ENCODE measurements at regions not wholly inside any gene's neighbourhood (a gene's known extent, or its start where the extent isn't known, plus 50 kb on each side); places are given as distances from the start of the nearest gene placed in this dataset.

GRCh38 chr1:30819244-30819571 lies 61.6 kb upstream of the LAPTM5 start:
- H3K36me3 ChIP-seq, result no peaks in the 10 kb centered on the region
- no peaks in the 10 kb centered on the region for H3K27me3 ChIP-seq
- no peak for DNase-seq (ENCODE audit: low spot score in 2 of 2)
- H3K9me3 ChIP-seq, result no peaks in the 10 kb centered on the region
- no peak overlapping the region for H3K27ac ChIP-seq
- H3K4me1 ChIP-seq, result peaks cover 13 to 20% of the 10 kb centered on the region in 2 donors
- no peak for TF ChIP-seq POLR2A (IDR thresholded peaks at IDR 0.05)
- no peak overlapping the region for H3K4me3 ChIP-seq
- intact Hi-C loops (cut with DNase I; ENCODE audit: low total_unique reads), result loop anchor here (1.0 kb wide), 1 partner anchor 36 kb away; no protein-coding TSS in a partner anchor

- DNase-seq (ENCODE audit: low spot score in 2 of 2), result no peak
- intact Hi-C loops (cut with DNase I; ENCODE audit: low total_unique reads), result loop anchor here (1.0 kb wide), 1 partner anchor 35 kb away; no protein-coding TSS in a partner anchor
- no peak for TF ChIP-seq POLR2AphosphoS5 (IDR thresholded peaks at IDR 0.05)
- no peak for TF ChIP-seq CTCF (IDR thresholded peaks at IDR 0.05)
- no peak for TF ChIP-seq POLR2A (IDR thresholded peaks at IDR 0.05)
- H3K4me1 ChIP-seq, result peaks cover 12 to 18% of the 10 kb centered on the region in 2 donors
- no peak overlapping the region for H3K4me3 ChIP-seq
- no peaks in the 10 kb centered on the region for H3K9me3 ChIP-seq
- H3K36me3 ChIP-seq, result no peaks in the 10 kb centered on the region
- H3K27me3 ChIP-seq, result no peaks in the 10 kb centered on the region
- no peak overlapping the region for H3K27ac ChIP-seq
Measured at GRCh38 chr1:30818568-30819243, 61.1 kb upstream of the LAPTM5 start.

GRCh38 chr1:30817548-30817947 lies 60.0 kb upstream of the LAPTM5 start:
- TF ChIP-seq CTCF (IDR thresholded peaks at IDR 0.05) (no peak), POLR2A (IDR thresholded peaks at IDR 0.05) (no peak), POLR2AphosphoS5 (IDR thresholded peaks at IDR 0.05) (no peak)
- no peaks in the 10 kb centered on the region for H3K27me3 ChIP-seq
- peak overlapping the region in 1 of 2 donors; percentile 48 for H3K27ac ChIP-seq
- H3K4me3 ChIP-seq, result no peak overlapping the region
- H3K4me1 ChIP-seq, result peaks cover 7 to 8% of the 10 kb centered on the region in 2 donors
- no peaks in the 10 kb centered on the region for H3K9me3 ChIP-seq
- DNase-seq (ENCODE audit: low spot score in 2 of 2), result no peak
- H3K36me3 ChIP-seq, result no peaks in the 10 kb centered on the region
- intact Hi-C loops (cut with DNase I; ENCODE audit: low total_unique reads), result no loop called here

- Histone ChIP-seq H3K4me3 (no peak overlapping the region), H3K9me3 (no peaks in the 10 kb centered on the region), H3K4me1 (peaks cover 7 to 8% of the 10 kb centered on the region in 2 donors), H3K36me3 (no peaks in the 10 kb centered on the region), H3K27ac (peak overlapping the region; percentile 12 to 48), H3K27me3 (no peaks in the 10 kb centered on the region)
- intact Hi-C loops (cut with DNase I; ENCODE audit: low total_unique reads), result no loop called here
- TF ChIP-seq POLR2A (IDR thresholded peaks at IDR 0.05) (no peak), CTCF (IDR thresholded peaks at IDR 0.05) (no peak), POLR2AphosphoS5 (IDR thresholded peaks at IDR 0.05) (no peak)
- no peak for DNase-seq (ENCODE audit: low spot score in 2 of 2)
Measured at GRCh38 chr1:30817077-30817438, 59.5 kb upstream of the LAPTM5 start.

- Histone ChIP-seq H3K27me3 (no peaks in the 10 kb centered on the region), H3K9me3 (no peaks in the 10 kb centered on the region), H3K4me1 (peaks cover 7 to 8% of the 10 kb centered on the region in 2 donors), H3K36me3 (no peaks in the 10 kb centered on the region), H3K4me3 (peak overlapping the region in 1 of 3 donors; percentile 13), H3K27ac (peak overlapping the region; percentile 12 to 48)
- intact Hi-C loops (cut with DNase I; ENCODE audit: low total_unique reads), result no loop called here
- TF ChIP-seq POLR2A (IDR thresholded peaks at IDR 0.05), result no peak
- DNase-seq (ENCODE audit: low spot score in 2 of 2), result peak; percentile 64 to 65
Measured at GRCh38 chr1:30816211-30817076, 58.9 kb upstream of the LAPTM5 start.

GRCh38 chr1:30815556-30815955 lies 58.0 kb upstream of the LAPTM5 start:
- no peak overlapping the region for H3K27ac ChIP-seq
- DNase-seq (ENCODE audit: low spot score in 2 of 2), result no peak
- peaks cover 7 to 8% of the 10 kb centered on the region in 2 donors for H3K4me1 ChIP-seq
- no peak overlapping the region for H3K4me3 ChIP-seq
- H3K27me3 ChIP-seq, result no peaks in the 10 kb centered on the region
- TF ChIP-seq POLR2A (IDR thresholded peaks at IDR 0.05) (no peak), POLR2AphosphoS5 (IDR thresholded peaks at IDR 0.05) (no peak), CTCF (IDR thresholded peaks at IDR 0.05) (no peak)
- intact Hi-C loops (cut with DNase I; ENCODE audit: low total_unique reads), result no loop called here
- no peaks in the 10 kb centered on the region for H3K36me3 ChIP-seq
- no peaks in the 10 kb centered on the region for H3K9me3 ChIP-seq

All from breast epithelium (tissue), 4 donors.